GM21515 (cell line): ENCODE measurements at regions not wholly inside any gene's neighbourhood (a gene's known extent, or its start where the extent isn't known, plus 50 kb on each side); places are given as distances from the start of the nearest gene placed in this dataset.
"Not testable (repeated sequence)": the region's sequence is repeated elsewhere in the genome, so short reads cannot be mapped to it uniquely, and the experiment has no call there.

Experiments used
- ATAC-seq: cut with Tn5 transposase; IDR thresholded peaks from one replicate; pipeline ENCODE4 v1.9.1; 2021; ENCODE audit not compliant: unreplicated experiment

GRCh38 chr2:180927030-180927686, 53.2 kb upstream of the UBE2E3 start:
- no peak for ATAC-seq

GRCh38 chr2:180925700-180926099, 54.7 kb upstream of the UBE2E3 start:
- no peak for ATAC-seq

- no peak for ATAC-seq
Measured at GRCh38 chr2:180924063-180924462, 56.3 kb upstream of the UBE2E3 start.

- ATAC-seq: no peak
Measured at GRCh38 chr2:180910831-180911665, 69.4 kb upstream of the UBE2E3 start.

GRCh38 chr2:180907731-180908130, 72.7 kb upstream of the UBE2E3 start:
- ATAC-seq: no peak

GRCh38 chr2:180905461-180905860, 74.9 kb upstream of the UBE2E3 start:
- no peak for ATAC-seq

- ATAC-seq: no peak
Measured at GRCh38 chr2:180905002-180905401, 75.4 kb upstream of the UBE2E3 start.

GRCh38 chr2:180901331-180901730, 79.1 kb upstream of the UBE2E3 start:
- ATAC-seq: no peak

- no peak for ATAC-seq
Measured at GRCh38 chr2:180893752-180894151, 86.7 kb upstream of the UBE2E3 start.

GRCh38 chr2:180892091-180892490, 88.3 kb upstream of the UBE2E3 start:
- no peak for ATAC-seq

- ATAC-seq: no peak
Measured at GRCh38 chr2:180891360-180891759, 89.0 kb upstream of the UBE2E3 start.

- ATAC-seq: no peak
Measured at GRCh38 chr2:180890781-180891180, 89.6 kb upstream of the UBE2E3 start.

GRCh38 chr2:180882959-180883358, 97.4 kb upstream of the UBE2E3 start:
- ATAC-seq: no peak

- no peak for ATAC-seq
Measured at GRCh38 chr2:180876506-180876905, 103.9 kb upstream of the UBE2E3 start.

- no peak for ATAC-seq
Measured at GRCh38 chr2:180873219-180873618, 107.2 kb upstream of the UBE2E3 start.

- ATAC-seq: not testable (repeated sequence)
Measured at GRCh38 chr2:180872781-180873180, 107.6 kb upstream of the UBE2E3 start.

- ATAC-seq: no peak
Measured at GRCh38 chr2:180872255-180872654, 108.2 kb upstream of the UBE2E3 start.

- ATAC-seq: no peak
Measured at GRCh38 chr2:180871649-180872048, 108.8 kb upstream of the UBE2E3 start.

GRCh38 chr2:180849851-180850250, 130.6 kb upstream of the UBE2E3 start:
- ATAC-seq: no peak

- no peak for ATAC-seq
Measured at GRCh38 chr2:180848393-180848792, 132.0 kb upstream of the UBE2E3 start.

- no peak for ATAC-seq
Measured at GRCh38 chr2:180846756-180847472, 133.5 kb upstream of the UBE2E3 start.

GRCh38 chr2:180842461-180842860, 137.9 kb upstream of the UBE2E3 start:
- ATAC-seq: no peak
